HG03378 (cell line): ENCODE measurements at regions not wholly inside any gene's neighbourhood (a gene's known extent, or its start where the extent isn't known, plus 50 kb on each side); places are given as distances from the start of the nearest gene placed in this dataset.
"Not testable (repeated sequence)": the region's sequence is repeated elsewhere in the genome, so short reads cannot be mapped to it uniquely, and the experiment has no call there.

ENCODE experiments used
- ATAC-seq: cut with Tn5 transposase; IDR thresholded peaks from one replicate; pipeline ENCODE4 v1.9.1; 2021; ENCODE audit warnings: mild to moderate bottlenecking, moderate library complexity; ENCODE audit not compliant: unreplicated experiment

DNA sequence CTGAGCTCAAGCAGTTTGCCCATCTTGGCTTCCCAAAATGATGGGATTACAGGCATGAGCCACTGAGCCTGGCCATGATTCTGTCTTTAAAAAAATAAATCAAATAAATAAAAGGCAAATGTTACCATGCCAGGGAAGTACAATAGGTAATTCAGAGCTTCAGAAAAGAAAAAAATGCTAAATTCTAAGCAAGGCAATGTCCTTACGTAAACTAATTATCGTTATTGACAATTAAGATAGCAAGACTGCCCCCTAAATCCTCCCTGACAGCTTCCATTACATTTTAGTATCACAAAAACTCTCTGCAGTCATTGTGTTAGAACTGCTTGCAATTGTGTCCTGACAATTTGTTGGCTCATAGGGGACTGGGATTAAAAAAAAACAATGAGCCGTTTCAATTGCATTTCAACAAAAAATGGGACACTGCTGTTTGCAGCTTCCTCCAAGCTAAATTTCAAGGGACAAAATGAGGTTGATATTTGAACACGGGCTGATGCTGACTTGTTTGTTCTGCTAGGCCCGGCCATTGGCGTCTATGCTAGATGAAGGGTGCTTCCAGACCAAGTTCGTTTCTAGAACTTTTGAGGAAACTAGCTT, 88.9 kb downstream of the MOGAT1 start:
- ATAC-seq, result no peak

DNA sequence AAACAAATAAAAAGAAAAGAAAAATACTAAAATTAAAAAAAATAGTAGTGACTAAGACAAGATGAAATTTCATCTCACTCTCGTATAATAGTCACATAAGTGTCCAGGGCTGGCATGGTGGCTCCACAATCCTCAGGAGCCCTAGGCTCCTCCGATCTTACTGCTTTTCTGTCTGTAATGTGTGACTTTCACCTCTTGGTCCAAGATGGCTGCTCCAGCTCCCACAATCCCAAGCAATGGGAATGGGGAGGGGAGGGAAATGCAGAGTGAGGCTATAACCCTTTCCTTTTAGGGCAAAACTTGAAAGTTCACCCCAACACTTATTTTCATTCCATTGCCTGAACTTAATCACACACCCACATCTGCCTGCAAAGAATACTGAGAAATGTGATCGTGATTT, 90.4 kb downstream of the MOGAT1 start:
- no peak for ATAC-seq

GRCh38 chr2:222762342-222762741, 90.9 kb downstream of the MOGAT1 start:
- no peak for ATAC-seq

- not testable (repeated sequence) for ATAC-seq
Observed at GRCh38 chr2:222765883-222766282, 94.4 kb downstream of the MOGAT1 start.

GRCh38 chr2:222768019-222768418, 92.8 kb upstream of the ACSL3 start:
- ATAC-seq, result not testable (repeated sequence)

- no peak for ATAC-seq
Observed at GRCh38 chr2:222769446-222769845, 91.4 kb upstream of the ACSL3 start.

- ATAC-seq, result no peak
Observed at GRCh38 chr2:222769941-222770340, 90.9 kb upstream of the ACSL3 start.

- no peak for ATAC-seq
Observed at GRCh38 chr2:222771832-222772231, 89.0 kb upstream of the ACSL3 start.

DNA sequence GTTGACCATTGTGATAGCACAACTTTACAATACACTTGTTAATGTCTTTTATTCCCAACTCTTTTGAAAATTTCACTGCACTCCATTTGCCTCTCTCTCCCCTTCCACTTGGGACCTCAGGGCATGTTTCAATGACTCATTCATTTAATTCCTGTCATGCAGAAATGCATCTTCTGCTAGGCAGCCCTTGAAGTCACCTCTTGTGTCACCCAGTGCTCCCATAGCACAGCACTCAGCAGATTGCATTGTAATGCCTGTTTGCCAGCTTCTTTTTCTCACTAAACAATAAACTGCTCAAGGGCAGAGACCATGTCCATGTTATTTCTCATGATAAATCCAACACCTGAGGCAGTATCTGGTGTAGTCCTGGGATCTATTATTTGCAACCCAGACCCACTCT, 85.9 kb upstream of the ACSL3 start:
- no peak for ATAC-seq

- ATAC-seq, result no peak
Observed at GRCh38 chr2:222776792-222777191, 84.0 kb upstream of the ACSL3 start.

DNA sequence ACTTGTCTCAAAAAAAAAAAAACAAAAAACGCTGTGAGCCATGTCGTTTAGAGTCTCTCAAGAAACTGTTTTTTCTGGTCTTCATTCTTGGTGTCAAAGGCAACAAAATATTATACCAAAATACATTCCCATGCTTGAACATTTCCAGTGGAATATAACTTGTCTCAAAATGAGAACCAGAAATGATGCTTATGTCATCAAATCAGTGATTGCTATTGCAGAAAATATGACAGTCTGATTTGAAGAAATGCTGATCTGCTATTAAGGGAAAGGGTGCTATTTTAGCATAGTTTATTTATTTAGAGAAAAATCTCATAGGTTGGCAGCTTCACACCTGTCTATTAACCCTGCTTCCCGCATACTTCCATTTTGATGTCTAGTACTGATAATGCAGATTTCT, 82.4 kb upstream of the ACSL3 start:
- no peak for ATAC-seq

DNA sequence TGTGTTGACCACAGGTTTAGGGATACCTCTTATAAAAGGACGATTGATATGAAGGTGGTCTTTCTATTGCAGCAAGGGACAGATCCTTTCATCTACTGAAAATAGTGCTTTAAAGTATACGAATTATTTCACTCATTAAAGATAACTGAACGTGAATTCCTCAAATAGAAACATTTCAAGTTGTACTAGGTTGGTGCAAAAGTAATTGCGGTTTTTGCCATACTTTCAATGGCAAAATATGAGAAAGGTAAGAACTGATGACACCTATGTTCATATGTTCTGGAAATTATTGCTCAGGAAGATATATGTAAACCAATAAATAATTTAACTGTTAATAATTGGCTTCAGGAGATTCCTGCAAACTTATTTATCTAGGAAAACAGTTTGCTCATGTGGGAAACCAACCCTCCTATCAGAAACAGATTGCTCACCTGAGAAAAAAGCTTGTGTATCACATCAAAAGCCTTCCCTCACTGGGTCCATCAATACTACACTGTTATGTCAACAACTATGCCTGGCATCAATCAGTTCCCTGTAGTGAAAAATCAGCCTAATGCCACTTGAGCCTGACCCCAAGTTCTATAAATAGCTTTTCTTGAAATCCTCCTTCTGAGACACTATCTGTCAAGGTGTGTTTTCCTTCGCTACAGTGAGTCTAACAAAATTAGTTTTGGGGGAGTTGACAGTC, 81.5 kb upstream of the ACSL3 start:
- no peak for ATAC-seq

DNA sequence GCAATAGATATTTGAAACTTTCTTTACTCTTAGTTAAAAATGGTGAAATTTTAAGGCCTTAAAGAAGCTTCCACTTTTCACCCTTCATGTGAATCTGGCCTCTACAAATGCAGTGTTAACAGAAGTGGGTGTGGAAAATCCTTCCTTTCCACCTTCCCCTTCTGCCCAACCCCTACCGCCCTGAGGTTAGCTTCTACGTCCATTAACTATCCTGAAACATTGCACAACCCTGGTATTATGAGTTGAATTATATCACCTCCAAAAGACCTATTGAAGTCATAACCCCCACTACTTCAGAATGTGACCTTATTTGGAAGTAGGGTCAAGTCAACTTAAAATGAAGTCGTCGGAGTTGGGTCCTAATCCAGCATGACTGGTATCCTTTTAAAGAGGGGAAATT, 80.8 kb upstream of the ACSL3 start:
- no peak for ATAC-seq

DNA sequence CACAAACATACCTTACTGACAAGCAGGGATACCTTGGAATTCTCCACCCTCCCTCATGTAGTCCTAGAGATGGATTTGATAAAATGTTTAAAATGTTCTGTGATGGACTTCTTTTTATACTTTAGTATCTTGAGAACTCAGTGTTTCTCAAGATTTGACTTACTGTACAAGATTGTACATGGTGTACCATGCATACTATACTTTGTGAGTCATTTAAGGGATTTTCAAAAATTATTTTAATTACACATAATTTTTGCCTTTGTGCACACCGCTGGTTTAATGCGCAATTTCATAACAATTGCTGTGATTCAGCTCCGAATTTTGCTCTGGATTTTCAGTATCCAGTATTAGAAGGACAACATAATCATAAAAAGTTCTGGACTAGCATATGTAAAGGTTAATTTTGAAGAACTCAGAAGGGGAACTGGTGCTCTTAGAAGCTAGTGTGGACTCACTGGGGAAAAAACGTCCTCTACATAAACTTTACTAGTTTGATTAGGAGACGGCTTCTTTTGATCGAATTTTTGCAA, 78.6 kb upstream of the ACSL3 start:
- ATAC-seq, result no peak

GRCh38 chr2:222783592-222783991, 77.2 kb upstream of the ACSL3 start:
- no peak for ATAC-seq

- ATAC-seq, result no peak
Observed at GRCh38 chr2:222790932-222791331, 69.9 kb upstream of the ACSL3 start.

DNA sequence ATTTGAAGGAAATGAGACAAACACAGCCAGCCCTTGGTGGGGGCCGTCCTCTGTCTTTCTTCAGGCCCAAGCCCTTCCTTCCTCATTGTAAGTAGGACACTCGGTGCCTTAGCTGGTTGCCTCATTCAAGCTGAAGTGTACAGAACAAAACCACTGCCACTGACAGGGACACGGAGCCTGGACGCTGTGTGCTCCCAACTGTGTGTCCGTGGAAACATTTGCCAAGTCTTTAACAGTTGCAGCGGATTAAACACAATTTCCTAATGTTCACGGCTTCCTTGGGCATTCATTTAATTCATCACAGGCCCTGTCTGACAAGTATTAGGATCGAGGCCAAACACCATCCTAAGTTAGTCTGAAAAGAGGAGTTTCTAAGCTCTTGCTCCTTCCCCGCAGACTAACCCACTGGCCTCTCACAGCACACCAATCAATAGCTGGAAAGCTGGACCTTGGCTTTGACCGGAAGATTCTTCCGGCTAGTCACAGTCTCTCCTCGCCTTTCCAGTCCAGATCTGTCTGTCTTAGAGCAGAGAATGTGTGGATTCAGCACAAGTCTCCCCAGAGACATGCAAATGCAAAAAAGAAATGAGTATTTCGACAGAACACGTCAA, 68.7 kb upstream of the ACSL3 start:
- no peak for ATAC-seq

DNA sequence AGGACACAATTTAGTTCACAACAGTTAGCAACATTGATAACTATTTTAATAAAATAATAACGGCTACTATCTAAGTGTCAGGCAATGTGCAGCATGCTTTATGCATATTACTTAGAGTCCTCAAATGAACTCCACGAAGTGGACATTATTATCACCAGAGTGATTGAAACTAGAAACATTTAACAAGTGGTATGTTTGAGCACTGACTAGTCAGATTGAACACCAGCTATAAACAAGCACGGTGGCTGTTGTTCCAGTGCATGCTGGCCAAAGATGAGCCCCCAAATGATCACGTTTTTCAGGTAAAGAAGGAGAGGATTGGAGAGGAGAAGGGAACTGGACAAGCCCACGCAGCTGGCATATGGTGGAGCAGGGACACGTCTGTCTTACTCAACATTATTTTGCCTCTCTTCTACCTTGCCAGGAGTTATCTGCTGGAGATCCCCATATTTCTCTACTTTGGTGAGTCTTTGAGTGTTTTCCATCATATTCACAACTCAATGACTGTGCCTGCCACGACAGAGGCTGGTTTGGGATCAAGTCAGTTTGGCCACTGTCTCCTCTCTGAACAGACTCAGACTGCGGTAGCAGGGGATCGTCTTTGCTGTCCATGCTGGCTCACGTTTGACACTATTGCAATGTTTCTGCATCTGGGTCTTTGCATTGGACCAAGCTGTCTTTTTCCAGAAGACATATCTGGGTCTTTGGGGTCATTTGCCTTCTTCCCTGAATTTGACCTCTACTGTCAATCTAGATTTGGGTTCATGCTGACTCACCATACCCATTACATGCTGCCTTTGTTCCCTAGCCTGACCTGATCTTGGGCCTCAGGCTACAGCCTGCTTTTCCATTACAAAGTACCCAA, 66.0 kb upstream of the ACSL3 start:
- ATAC-seq, result no peak

GRCh38 chr2:222795450-222796357, 65.1 kb upstream of the ACSL3 start:
- ATAC-seq, result no peak

- ATAC-seq, result no peak
Observed at GRCh38 chr2:222796413-222797103, 64.3 kb upstream of the ACSL3 start.
